Stimulated activated CD8-positive, alpha-beta memory T cell treated with anti-CD3 and anti-CD28 coated beads, Interleukin-15, amount 100 ng/mL, for 4 hours (primary cell): ENCODE measurements at regions not wholly inside any gene's neighbourhood (a gene's known extent, or its start where the extent isn't known, plus 50 kb on each side); places are given as distances from the start of the nearest gene placed in this dataset.
"Not testable (repeated sequence)": the region's sequence is repeated elsewhere in the genome, so short reads cannot be mapped to it uniquely, and the experiment has no call there.

Experiments used
- DNase-seq, 2 donors: peaks; one replicate each; pipeline ENCODE4 v3.0.0-alpha.2; 2020; ENCODE audit warnings: low read depth in 2 of 2

DNA sequence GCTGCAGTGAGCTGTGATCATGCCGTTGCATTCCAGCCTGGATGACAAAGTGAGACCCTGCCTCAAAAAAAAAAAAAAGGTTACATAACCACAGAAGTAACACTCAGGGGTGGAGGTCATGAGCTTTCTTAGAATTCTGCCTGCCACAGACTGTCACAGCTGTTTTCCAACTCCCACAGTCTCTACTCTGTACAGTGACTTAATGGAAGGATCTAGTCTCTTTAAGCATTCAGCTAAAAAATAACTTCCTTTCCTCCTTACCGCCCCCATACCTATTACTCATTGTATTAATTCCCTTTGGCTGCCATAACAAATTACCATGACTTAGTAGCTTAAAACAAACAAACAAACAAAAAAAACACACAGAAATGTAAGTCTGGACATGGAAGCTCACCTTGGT, 99.6 kb upstream of the UBE2E1 start:
- DNase-seq: no peak

GRCh38 chr3:23709987-23710386, 95.8 kb upstream of the UBE2E1 start:
- no peak for DNase-seq

DNA sequence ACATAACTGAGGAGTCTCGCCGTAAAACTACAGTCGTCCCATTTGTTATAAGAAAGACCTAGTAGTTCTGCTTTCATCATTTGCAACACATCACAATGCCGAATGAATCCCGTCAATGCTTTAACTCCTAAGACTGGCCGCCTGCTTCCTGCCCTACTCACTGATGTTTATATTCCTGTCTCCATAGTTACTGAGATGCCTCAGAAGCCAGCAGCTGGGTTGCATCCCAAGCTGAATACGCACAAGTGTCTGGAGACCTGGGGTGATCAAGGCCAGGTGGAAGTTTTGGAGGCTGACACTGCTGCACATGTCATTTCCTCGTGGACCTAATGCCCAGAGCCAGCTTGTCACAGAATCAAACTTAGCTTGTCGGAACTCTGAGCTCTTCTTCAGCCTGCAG, 95.2 kb upstream of the UBE2E1 start:
- no peak for DNase-seq

- DNase-seq: no peak
Measured at GRCh38 chr3:23711916-23712494, 93.8 kb upstream of the UBE2E1 start.

DNA sequence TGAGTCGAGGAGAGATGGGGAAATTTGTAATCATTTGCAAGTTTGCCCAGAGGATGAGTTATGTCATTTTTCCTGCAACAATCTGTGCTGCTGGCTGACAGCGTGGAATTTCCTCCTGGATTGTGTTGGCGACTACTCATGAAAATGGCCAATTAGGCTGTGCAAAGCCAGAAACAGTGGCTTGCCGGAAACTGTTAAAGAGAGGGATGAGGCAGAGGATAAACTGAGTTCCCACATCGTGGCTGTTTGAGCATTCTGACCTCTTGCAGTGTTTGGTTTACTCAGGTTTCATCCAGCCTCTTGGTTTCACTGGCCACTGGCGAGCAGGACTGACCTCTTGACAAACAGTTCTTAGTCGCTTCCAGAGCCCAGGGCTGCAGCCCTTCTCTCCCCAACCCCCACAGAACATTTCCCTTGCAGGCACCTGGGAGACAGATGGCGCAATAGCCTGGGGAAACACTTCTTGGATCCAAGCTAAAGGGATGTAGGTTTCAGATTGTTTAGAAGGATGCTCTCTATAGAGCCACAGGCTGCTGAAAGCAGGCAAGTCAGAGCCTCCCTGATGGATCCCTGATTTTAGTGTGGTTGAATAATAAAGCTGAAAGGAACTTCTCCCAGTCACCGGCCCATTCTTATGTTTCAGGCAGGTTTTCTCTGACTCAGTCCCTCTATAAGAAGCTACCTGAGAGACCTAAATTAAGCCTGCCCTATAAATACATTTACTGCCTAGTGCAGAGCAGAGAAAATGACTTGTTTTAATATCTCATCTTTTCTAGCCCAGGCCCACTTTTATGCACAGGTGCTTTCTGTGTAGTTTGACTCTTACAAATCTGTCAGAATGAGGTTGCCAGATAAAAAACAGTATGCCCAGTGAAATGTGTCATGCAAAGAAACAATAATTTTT, 92.8 kb upstream of the UBE2E1 start:
- no peak for DNase-seq

GRCh38 chr3:23713641-23714040, 92.1 kb upstream of the UBE2E1 start:
- DNase-seq: no peak

DNA sequence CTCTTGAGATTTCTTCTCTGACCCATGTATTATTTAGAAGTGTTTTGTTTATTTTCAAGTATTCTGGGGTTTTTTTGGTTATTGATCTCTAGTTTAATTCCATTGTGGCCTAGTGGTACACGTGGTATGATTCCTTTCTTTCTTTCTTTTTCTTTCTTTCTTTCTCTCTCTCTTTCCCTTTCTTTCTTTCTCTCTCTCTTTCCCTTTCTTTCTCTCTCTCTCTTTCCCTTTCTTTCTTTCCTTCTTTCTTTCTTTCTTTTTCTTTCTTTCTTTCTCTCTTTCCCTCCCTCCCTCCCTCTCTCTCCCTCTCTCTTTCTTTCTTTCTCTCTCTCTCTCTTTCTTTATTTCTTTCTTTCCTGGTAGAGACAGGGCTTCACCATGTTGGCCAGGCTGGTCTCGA, 85.7 kb upstream of the UBE2E1 start:
- no peak for DNase-seq

GRCh38 chr3:23720885-23721284, 84.9 kb upstream of the UBE2E1 start:
- no peak for DNase-seq

- no peak for DNase-seq
Measured at GRCh38 chr3:23723141-23723540, 82.6 kb upstream of the UBE2E1 start.

DNA sequence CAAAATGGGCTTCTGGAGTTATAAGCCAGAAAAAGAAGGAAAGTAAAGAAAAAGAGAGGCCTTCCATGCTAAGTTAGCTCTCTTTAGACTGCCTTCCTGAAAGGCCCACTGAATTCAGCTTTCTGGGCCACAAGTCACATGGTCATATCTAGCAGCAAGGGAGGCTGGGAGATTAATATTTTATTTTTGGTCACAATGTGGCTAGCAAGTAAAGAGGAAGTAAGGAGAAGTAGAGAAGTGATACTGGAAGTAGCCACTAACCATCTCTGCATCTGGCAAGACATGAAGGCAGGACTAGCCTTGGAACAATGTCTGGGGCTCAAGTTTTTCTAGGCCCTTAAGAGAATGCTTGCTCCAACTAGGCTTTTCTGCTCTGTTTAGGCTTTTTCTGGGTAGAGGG, 81.8 kb upstream of the UBE2E1 start:
- DNase-seq: no peak

DNA sequence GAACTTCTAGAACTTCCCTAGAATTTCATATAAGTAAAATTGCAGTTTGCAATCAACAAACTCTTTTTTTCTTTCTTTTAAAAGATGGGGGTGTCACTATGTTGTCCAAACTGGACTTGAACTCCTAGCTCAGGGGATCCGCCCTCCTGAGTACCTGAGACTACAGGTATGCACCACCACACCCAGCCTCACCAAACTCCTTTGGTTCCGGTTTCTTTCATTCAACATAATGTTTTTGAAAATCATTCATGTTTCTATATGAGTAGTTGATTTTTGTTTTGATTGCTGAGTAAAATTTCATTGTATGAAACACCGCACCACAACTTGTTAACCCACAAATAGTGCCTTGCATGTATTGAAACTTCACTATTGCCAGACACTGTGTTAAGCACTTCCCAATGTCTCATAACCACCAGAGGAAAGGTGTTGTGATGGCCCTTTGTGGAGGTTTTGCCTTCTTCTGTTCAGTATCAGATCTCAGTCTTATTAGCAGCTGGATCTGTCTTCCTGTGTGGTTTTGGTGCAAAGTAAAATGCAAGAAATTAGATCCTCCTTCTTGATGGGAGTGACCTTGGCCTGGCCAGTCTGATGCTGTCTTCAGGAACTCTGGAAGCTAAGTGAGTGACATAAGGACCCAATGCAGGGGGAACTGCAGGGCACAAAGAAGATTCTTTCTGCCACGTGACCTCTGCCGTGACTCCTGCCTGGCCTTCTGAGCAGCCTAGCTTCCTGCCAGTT, 78.8 kb upstream of the UBE2E1 start:
- DNase-seq: no peak

- no peak for DNase-seq
Measured at GRCh38 chr3:23728601-23729117, 77.1 kb upstream of the UBE2E1 start.

DNA sequence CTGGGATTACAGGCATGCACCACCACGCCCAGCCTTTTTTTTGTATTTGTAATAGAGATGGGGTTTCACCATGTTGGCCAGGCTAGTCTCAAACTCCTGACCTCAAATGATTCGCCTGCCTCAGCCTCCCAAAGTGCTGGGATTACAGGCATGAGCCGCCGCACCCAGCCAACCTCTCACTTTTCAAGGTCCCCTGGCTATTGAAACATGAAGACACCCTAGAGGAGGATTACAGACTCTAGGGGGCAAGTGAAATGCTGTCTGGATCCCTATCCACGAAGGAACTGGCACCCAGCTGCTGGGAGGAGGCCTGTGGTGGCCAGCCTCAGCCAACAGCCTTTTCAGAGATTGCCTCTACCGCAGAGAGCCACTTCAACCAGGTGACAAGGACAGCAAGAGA, 76.4 kb upstream of the UBE2E1 start:
- not testable (repeated sequence) for DNase-seq

GRCh38 chr3:23734481-23734880, 71.3 kb upstream of the UBE2E1 start:
- no peak for DNase-seq

DNA sequence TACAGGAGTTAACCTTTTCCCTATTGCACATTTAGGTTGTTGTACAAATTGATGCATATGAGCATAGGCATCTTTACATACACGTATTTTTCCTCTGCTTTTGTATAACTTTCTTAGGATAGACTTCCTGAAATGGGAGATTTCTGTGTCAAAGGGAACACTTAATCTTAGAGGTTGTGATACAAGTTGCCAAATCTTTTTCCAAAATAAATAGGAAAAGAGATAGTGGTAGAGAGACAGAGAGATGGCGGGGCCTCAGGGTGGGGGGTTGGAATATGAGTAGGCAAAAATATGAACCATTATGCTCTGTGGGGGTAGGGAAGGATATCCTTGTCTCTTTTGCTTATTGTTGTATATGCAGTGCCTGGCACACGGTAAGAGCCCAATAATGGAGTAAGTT, 70.7 kb upstream of the UBE2E1 start:
- no peak for DNase-seq

- DNase-seq: no peak
Measured at GRCh38 chr3:23735535-23736326, 70.0 kb upstream of the UBE2E1 start.

DNA sequence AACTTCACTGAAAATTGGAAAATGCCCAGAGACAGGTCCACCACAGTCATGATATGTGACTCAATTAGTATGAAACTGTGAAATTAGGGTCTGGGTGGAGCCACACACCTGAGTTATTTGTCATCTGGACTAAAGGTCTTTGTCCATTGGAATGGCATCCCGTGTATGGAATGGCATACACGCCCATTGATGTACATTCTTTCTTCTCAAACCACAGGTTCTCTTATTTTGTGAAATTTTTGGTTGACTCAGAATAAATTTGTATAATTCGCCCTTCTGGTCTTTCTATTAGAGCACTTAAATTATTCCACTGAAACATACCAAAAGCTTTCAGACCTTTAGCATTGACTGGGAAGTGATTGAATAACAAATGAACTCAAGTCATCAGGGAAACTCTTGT, 66.8 kb upstream of the UBE2E1 start:
- DNase-seq: no peak

GRCh38 chr3:23739536-23739935, 66.2 kb upstream of the UBE2E1 start:
- no peak for DNase-seq

DNA sequence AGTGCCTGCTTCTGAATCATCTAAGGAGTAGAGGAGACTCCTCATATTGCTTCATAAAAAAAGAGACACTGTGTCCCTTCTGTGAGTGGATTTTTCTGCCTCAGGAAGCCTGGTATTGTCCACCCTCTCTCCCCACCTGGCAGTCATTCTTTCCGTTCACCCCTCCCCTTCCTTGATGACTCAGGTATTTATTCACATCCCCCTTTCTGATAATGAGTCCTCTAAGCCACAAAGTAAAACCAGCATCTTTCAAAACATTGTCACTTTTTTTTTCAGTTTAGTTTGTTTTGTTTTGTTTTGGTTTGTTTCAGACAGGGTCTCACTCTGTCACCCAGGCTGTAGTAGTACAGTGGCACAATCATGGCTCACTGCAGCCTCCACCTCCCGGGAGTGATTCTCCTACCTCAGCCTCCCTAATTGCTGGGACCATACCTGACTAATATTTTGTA, 65.2 kb upstream of the UBE2E1 start:
- DNase-seq: peak in 1 of 2 donors; percentile 11

GRCh38 chr3:23741036-23741706, 64.6 kb upstream of the UBE2E1 start:
- DNase-seq: no peak

- no peak for DNase-seq
Measured at GRCh38 chr3:23743141-23743784, 62.5 kb upstream of the UBE2E1 start.
